ENCODE measurements at regions not wholly inside any gene's neighbourhood (a gene's known extent, or its start where the extent isn't known, plus 50 kb on each side); places are given as distances from the start of the nearest gene placed in this dataset.

- Histone ChIP-seq H3K79me2 (ENCODE audit: control insufficient read depth, low read length) (no peaks in the 10 kb centered on the region), H3K36me3 (ENCODE audit: control insufficient read depth, low read length) (no peaks in the 10 kb centered on the region), H3K9me3 (ENCODE audit: control insufficient read depth, insufficient read depth, low read length) (no peaks in the 10 kb centered on the region), H3F3A (ENCODE audit: control insufficient read depth, insufficient read depth) (no peaks in the 10 kb centered on the region), H3K27ac (ENCODE audit: low read depth, low read length) (no peak overlapping the region), H3K4me3 (ENCODE audit: low read length) (no peak overlapping the region), H3K27me3 (ENCODE audit: control insufficient read depth, low read length) (no peaks in the 10 kb centered on the region), H3K4me1 (ENCODE audit: control insufficient read depth, low read length) (no peaks in the 10 kb centered on the region), H3K4me2 (ENCODE audit: low read length) (no peak overlapping the region), H4K20me1 (ENCODE audit: control insufficient read depth, insufficient read depth, low read depth, low read length) (no peaks in the 10 kb centered on the region), H3K9me2 (replicated peaks; ENCODE audit: control insufficient read depth, low read length) (no peaks in the 10 kb centered on the region)
- TF ChIP-seq EZH2phosphoT487 (IDR thresholded peaks at IDR 0.05; ENCODE audit: borderline replicate concordance, low read length) (no peak), CTCF (IDR thresholded peaks at IDR 0.05; ENCODE audit: low read depth, low read length, poor library complexity, severe bottlenecking) (no peak)
Observed at GRCh38 chr2:237228281-237228625, 142.6 kb downstream of the COPS8 start.

GRCh38 chr2:237229905-237230304 lies 144.2 kb downstream of the COPS8 start:
- Histone ChIP-seq H3K9me2 (replicated peaks; ENCODE audit: control insufficient read depth, low read length) (no peaks in the 10 kb centered on the region), H3F3A (ENCODE audit: control insufficient read depth, insufficient read depth) (no peaks in the 10 kb centered on the region), H3K79me2 (ENCODE audit: control insufficient read depth, low read length) (no peaks in the 10 kb centered on the region), H4K20me1 (ENCODE audit: control insufficient read depth, insufficient read depth, low read depth, low read length) (no peaks in the 10 kb centered on the region), H3K4me2 (ENCODE audit: low read length) (no peak overlapping the region), H3K4me3 (ENCODE audit: low read length) (no peak overlapping the region), H3K4me1 (ENCODE audit: control insufficient read depth, low read length) (no peaks in the 10 kb centered on the region), H3K9me3 (ENCODE audit: control insufficient read depth, insufficient read depth, low read length) (no peaks in the 10 kb centered on the region), H3K27ac (ENCODE audit: low read depth, low read length) (no peak overlapping the region), H3K27me3 (ENCODE audit: control insufficient read depth, low read length) (no peaks in the 10 kb centered on the region), H3K36me3 (ENCODE audit: control insufficient read depth, low read length) (no peaks in the 10 kb centered on the region)
- TF ChIP-seq CTCF (IDR thresholded peaks at IDR 0.05; ENCODE audit: low read depth, low read length, poor library complexity, severe bottlenecking) (no peak), EZH2phosphoT487 (IDR thresholded peaks at IDR 0.05; ENCODE audit: borderline replicate concordance, low read length) (no peak)

- TF ChIP-seq CTCF (IDR thresholded peaks at IDR 0.05; ENCODE audit: low read depth, low read length, poor library complexity, severe bottlenecking) (no peak), EZH2phosphoT487 (IDR thresholded peaks at IDR 0.05; ENCODE audit: borderline replicate concordance, low read length) (no peak)
- Histone ChIP-seq H3K36me3 (ENCODE audit: control insufficient read depth, low read length) (no peaks in the 10 kb centered on the region), H3K4me3 (ENCODE audit: low read length) (no peak overlapping the region), H3K4me2 (ENCODE audit: low read length) (no peak overlapping the region), H3K9me2 (replicated peaks; ENCODE audit: control insufficient read depth, low read length) (no peaks in the 10 kb centered on the region), H3K9me3 (ENCODE audit: control insufficient read depth, insufficient read depth, low read length) (no peaks in the 10 kb centered on the region), H3K4me1 (ENCODE audit: control insufficient read depth, low read length) (no peaks in the 10 kb centered on the region), H3K27me3 (ENCODE audit: control insufficient read depth, low read length) (no peaks in the 10 kb centered on the region), H3K79me2 (ENCODE audit: control insufficient read depth, low read length) (no peaks in the 10 kb centered on the region), H3F3A (ENCODE audit: control insufficient read depth, insufficient read depth) (no peaks in the 10 kb centered on the region), H3K27ac (ENCODE audit: low read depth, low read length) (no peak overlapping the region), H4K20me1 (ENCODE audit: control insufficient read depth, insufficient read depth, low read depth, low read length) (no peaks in the 10 kb centered on the region)
Observed at GRCh38 chr2:237230355-237230754, 144.7 kb downstream of the COPS8 start.

GRCh38 chr2:237231593-237231992 lies 145.9 kb downstream of the COPS8 start:
- no peak overlapping the region for H3K27ac ChIP-seq (ENCODE audit: low read depth, low read length)
- no peaks in the 10 kb centered on the region for H3K27me3 ChIP-seq (ENCODE audit: control insufficient read depth, low read length)

More at GRCh38 chr2:237231593-237231992, 145.9 kb downstream of the COPS8 start:
- Histone ChIP-seq H3K4me1 (ENCODE audit: control insufficient read depth, low read length) (no peaks in the 10 kb centered on the region), H4K20me1 (ENCODE audit: control insufficient read depth, insufficient read depth, low read depth, low read length) (no peaks in the 10 kb centered on the region), H3K4me2 (ENCODE audit: low read length) (no peak overlapping the region), H3F3A (ENCODE audit: control insufficient read depth, insufficient read depth) (no peaks in the 10 kb centered on the region), H3K9me2 (replicated peaks; ENCODE audit: control insufficient read depth, low read length) (no peaks in the 10 kb centered on the region), H3K79me2 (ENCODE audit: control insufficient read depth, low read length) (no peaks in the 10 kb centered on the region), H3K9me3 (ENCODE audit: control insufficient read depth, insufficient read depth, low read length) (no peaks in the 10 kb centered on the region), H3K36me3 (ENCODE audit: control insufficient read depth, low read length) (no peaks in the 10 kb centered on the region), H3K4me3 (ENCODE audit: low read length) (no peak overlapping the region)
- TF ChIP-seq CTCF (IDR thresholded peaks at IDR 0.05; ENCODE audit: low read depth, low read length, poor library complexity, severe bottlenecking): no peak
- no peak for TF ChIP-seq EZH2phosphoT487 (IDR thresholded peaks at IDR 0.05; ENCODE audit: borderline replicate concordance, low read length)
